HG03025 (cell line): ENCODE measurements at regions not wholly inside any gene's neighbourhood (a gene's known extent, or its start where the extent isn't known, plus 50 kb on each side); places are given as distances from the start of the nearest gene placed in this dataset.
"Not testable (repeated sequence)": the region's sequence is repeated elsewhere in the genome, so short reads cannot be mapped to it uniquely, and the experiment has no call there.

Experiments
- ATAC-seq: cut with Tn5 transposase; IDR thresholded peaks from one replicate; pipeline ENCODE4 v1.9.1; 2021; ENCODE audit warnings: mild to moderate bottlenecking, moderate library complexity; ENCODE audit not compliant: unreplicated experiment, low FRiP score

- no peak for ATAC-seq
Measured at GRCh38 chr2:182548031-182548950, 121.5 kb upstream of the PDE1A start.

DNA sequence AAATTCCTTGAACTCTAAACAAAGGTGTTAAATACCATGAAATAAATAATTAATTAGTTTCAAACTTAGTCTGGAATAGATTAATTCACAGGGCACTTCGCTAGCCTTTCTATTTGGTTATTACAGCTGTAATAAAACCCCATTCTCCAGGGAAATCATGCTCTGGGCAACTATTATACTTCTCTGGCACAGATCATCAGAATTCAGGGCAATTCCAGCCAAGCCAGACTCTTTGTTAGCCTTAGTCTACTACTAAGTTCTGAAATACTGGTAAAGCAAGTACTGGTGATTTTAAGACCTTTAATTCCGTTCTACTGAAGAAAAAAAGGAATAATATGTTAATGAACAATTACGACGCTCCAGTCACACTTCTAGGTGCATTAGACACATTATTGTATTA is 123.4 kb upstream of the PDE1A start:
- ATAC-seq: no peak

- ATAC-seq: not testable (repeated sequence)
Measured at GRCh38 chr2:182552232-182552631, 125.4 kb upstream of the PDE1A start.

- ATAC-seq: not testable (repeated sequence)
Measured at GRCh38 chr2:182552785-182553184, 125.9 kb upstream of the PDE1A start.

DNA sequence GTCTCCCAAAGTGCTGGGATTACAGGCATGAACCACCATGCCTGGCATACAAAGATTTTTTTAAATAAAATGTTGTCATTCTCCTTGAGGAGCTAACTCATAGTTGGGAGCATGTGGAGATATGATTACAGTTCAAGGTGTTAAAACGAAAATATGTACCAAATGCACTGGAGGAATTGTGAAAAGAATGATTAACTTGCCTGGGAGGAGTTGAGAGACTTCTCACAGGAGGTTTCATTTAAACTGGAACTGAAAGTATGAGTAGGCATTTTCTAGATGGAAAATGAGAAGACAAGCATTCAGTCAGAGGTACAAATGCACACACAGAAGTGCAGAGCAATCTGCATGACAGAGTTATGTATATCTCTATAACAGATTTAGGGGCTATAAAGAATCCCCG is 126.6 kb upstream of the PDE1A start:
- ATAC-seq: peak; percentile 99

DNA sequence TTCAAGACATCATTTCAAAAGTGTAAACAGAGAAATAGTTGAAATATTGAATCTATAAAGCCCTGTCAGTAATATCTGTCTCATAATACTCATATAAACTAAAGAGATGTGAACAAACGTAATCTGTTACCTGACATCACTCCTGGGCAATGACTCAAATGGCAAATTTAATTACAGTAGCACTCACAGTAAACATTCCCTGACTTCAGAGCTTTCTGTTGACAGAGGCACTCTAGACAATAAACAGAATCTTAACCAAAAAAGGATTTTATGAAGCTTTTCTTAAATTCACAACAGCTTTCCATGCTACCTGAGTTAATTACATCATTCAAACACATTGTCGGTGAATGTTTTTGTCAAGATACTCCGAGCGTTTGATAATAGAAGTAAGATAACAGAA is 128.1 kb upstream of the PDE1A start:
- ATAC-seq: no peak

- no peak for ATAC-seq
Measured at GRCh38 chr2:182558564-182558963, 131.7 kb upstream of the PDE1A start.

GRCh38 chr2:182559623-182560022 is 132.8 kb upstream of the PDE1A start:
- ATAC-seq: no peak

DNA sequence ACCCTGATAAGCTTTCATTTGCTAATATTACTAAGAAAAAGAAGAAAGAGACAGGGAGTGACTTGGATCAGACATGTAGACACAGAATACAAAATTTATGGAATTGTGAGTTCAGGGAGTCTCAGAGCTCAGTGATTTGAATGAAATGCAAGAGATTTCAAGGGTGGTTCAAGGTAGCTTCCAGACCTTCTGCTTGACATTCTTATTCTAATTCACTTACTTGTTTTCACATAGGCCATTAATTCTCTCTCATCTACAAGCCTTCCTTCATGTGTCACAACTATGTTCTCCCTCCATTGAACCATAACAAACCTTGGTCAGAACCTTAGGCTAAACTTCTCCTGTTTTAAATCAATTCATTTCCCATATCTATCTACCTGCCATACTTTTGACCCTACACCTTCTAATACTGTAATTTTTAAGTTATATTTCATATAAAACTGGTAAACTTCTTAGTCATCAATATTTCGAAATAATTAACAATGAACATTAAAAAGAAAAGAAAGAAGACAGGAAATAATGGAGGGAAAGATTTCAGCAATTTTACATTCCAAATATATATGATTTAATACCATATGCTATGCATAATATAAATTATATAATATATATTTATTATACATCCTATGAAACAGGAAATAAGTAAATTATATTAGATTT is 139.2 kb upstream of the PDE1A start:
- no peak for ATAC-seq

DNA sequence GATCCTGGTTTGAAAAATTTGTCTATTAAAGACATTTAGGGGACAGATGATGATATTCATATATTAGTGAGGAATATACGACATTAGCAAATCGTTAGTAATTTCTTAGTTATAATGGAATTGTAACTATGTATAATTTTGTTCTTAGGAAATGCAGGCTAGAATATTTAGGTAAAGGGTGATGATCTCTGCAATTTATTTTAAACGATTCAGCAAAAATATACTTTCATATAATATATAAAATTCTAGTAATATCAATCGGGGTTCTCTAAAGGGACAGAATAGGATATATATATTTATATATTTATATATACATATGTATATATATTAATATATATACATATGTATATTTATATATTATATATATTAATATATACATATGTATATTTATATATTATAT is 142.5 kb upstream of the DNAJC10 start:
- ATAC-seq: no peak

GRCh38 chr2:182577816-182578215 is 138.2 kb upstream of the DNAJC10 start:
- ATAC-seq: no peak

GRCh38 chr2:182581196-182581935 is 134.7 kb upstream of the DNAJC10 start:
- no peak for ATAC-seq

DNA sequence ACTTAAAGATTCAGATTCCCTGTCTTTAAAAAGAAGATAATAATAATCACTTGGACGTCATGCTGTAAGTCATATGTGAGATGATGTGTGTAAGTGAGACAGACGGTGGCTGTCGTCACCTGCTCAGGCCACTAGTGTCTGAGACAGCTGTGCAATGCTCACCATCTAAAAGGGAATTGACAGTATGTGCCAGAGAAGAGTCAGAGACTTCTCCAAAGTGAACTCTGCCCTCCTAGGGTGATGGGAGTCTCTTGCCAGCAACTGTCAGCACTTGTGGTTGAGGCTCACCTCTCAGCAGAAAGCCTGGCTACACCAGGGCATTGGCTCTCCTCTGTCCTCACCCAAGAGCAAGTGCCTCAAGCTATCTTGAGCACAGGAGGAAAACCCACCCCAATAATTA is 131.6 kb upstream of the DNAJC10 start:
- no peak for ATAC-seq

GRCh38 chr2:182585001-182585400 is 131.1 kb upstream of the DNAJC10 start:
- ATAC-seq: no peak

GRCh38 chr2:182585430-182585829 is 130.6 kb upstream of the DNAJC10 start:
- ATAC-seq: no peak

- no peak for ATAC-seq
Measured at GRCh38 chr2:182586426-182586825, 129.6 kb upstream of the DNAJC10 start.

- no peak for ATAC-seq
Measured at GRCh38 chr2:182587831-182588230, 128.2 kb upstream of the DNAJC10 start.

DNA sequence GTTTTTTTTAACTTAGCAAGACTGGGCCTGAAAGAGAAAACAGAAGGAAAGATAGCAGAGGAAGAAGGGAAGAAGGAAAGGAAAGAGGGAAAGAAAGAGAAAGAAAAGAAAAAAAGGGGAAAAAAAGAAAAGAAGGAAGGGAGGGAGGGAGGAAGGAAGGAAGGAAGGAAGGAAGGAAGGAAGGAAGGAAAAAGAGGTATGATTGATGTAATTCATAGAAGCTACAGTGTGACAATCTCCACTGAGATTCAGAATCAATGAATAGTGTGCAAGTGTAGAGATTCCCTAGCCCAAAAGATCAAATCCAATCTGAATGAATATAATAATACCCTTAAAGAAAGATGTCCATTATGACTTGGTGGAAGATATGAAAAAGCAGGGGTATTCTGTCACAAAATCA is 126.9 kb upstream of the DNAJC10 start:
- ATAC-seq: no peak

DNA sequence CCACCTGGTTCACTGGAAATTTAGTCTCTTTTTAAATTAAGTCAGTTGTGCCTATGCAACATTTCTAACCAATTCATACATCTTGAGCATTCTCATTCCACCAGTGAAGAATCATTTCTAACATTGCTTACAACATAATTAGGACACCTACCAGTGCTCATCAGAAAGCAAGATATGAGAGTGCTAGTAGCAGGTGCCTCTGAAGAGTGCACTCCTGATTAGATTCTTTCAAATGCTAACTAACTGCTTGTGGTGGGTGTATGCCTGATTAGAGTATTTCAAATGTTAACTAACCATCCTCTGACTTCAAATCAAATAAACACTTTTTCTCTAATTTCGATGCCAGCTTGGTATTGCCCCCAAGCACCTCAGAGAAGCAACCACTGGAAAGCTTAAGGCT is 124.3 kb upstream of the DNAJC10 start:
- ATAC-seq: no peak

- no peak for ATAC-seq
Measured at GRCh38 chr2:182592691-182593393, 123.2 kb upstream of the DNAJC10 start.
